ENCODE measurements at regions not wholly inside any gene's neighbourhood (a gene's known extent, or its start where the extent isn't known, plus 50 kb on each side); places are given as distances from the start of the nearest gene placed in this dataset.

DNA sequence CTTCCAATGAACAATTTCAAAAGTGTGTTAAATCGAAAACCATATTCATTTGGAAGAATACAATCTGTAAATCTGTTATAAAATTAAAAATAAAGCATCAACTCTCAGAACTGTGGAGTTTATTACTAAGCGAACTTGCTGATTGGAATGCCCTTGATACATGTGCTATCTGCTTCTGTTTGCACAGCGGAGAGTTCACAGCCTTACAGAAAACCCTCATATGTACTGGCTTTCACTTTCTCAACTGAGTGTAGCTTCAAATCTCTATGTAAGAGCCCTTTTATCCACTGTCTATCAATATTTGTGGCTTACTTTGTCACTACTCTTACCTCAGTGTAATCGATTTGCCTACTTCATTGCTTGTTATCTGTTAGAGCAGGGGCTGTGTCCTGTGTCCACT, 447.4 kb downstream of the C6orf118 start:
- no peak overlapping the region for H3K4me3 Mint-ChIP-seq (ENCODE audit: unreplicated experiment)
- H3K27me3 Mint-ChIP-seq (ENCODE audit: unreplicated experiment) = no peaks in the 10 kb centered on the region
- H3K36me3 Mint-ChIP-seq (ENCODE audit: unreplicated experiment) = no peaks in the 10 kb centered on the region
- H3K27ac Mint-ChIP-seq (ENCODE audit: unreplicated experiment) = no peak overlapping the region
- no peak for DNase-seq (ENCODE audit: extremely low spot score, unreplicated experiment)
- H3K4me1 Mint-ChIP-seq (ENCODE audit: unreplicated experiment) = no peaks in the 10 kb centered on the region
- H3K9me3 Mint-ChIP-seq (ENCODE audit: unreplicated experiment) = peaks cover 8% of the 10 kb centered on the region
- TF ChIP-seq CTCF (IDR thresholded peaks at IDR 0.05) = no peak

GRCh38 chr6:164859816-164860215, 449.6 kb downstream of the C6orf118 start:
- H3K27me3 Mint-ChIP-seq (ENCODE audit: unreplicated experiment) = no peaks in the 10 kb centered on the region
- H3K4me1 Mint-ChIP-seq (ENCODE audit: unreplicated experiment) = no peaks in the 10 kb centered on the region
- no peak overlapping the region for H3K27ac Mint-ChIP-seq (ENCODE audit: unreplicated experiment)
- no peak for DNase-seq (ENCODE audit: extremely low spot score, unreplicated experiment)
- H3K9me3 Mint-ChIP-seq (ENCODE audit: unreplicated experiment) = no peaks in the 10 kb centered on the region
- TF ChIP-seq CTCF (IDR thresholded peaks at IDR 0.05) = no peak
- H3K36me3 Mint-ChIP-seq (ENCODE audit: unreplicated experiment) = no peaks in the 10 kb centered on the region
- H3K4me3 Mint-ChIP-seq (ENCODE audit: unreplicated experiment) = no peak overlapping the region

- no peak overlapping the region for H3K4me3 Mint-ChIP-seq (ENCODE audit: unreplicated experiment)
- H3K27ac Mint-ChIP-seq (ENCODE audit: unreplicated experiment) = no peak overlapping the region
- peaks cover 14% of the 10 kb centered on the region for H3K9me3 Mint-ChIP-seq (ENCODE audit: unreplicated experiment)
- no peaks in the 10 kb centered on the region for H3K36me3 Mint-ChIP-seq (ENCODE audit: unreplicated experiment)
- H3K4me1 Mint-ChIP-seq (ENCODE audit: unreplicated experiment) = no peaks in the 10 kb centered on the region
- no peak for DNase-seq (ENCODE audit: extremely low spot score, unreplicated experiment)
- no peak for TF ChIP-seq CTCF (IDR thresholded peaks at IDR 0.05)
- no peaks in the 10 kb centered on the region for H3K27me3 Mint-ChIP-seq (ENCODE audit: unreplicated experiment)
Observed at GRCh38 chr6:164856138-164856537, 453.3 kb downstream of the C6orf118 start.

DNA sequence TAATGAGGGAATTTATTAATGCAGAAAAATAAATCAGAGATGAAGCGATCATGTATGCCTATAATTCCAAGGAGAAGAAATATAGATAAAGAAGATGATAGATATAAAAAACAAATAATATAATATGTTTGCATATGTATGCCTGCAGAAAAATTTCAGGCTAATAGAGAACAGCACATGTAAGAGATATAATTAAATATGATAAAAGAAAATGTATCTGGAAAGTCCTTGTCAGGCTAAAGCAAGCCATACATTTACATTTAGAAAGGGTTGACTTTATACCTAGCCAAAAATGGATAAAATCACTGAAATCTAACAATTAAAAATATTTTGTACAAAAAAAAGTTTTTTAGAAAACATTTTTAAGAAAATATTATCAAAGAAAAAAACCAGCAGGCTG, 454.1 kb downstream of the C6orf118 start:
- H3K27me3 Mint-ChIP-seq (ENCODE audit: unreplicated experiment) = no peaks in the 10 kb centered on the region
- no peak for TF ChIP-seq CTCF (IDR thresholded peaks at IDR 0.05)
- H3K9me3 Mint-ChIP-seq (ENCODE audit: unreplicated experiment) = peaks cover 14% of the 10 kb centered on the region
- H3K4me1 Mint-ChIP-seq (ENCODE audit: unreplicated experiment) = no peaks in the 10 kb centered on the region
- no peak overlapping the region for H3K27ac Mint-ChIP-seq (ENCODE audit: unreplicated experiment)
- H3K4me3 Mint-ChIP-seq (ENCODE audit: unreplicated experiment) = no peak overlapping the region
- no peak for DNase-seq (ENCODE audit: extremely low spot score, unreplicated experiment)
- no peaks in the 10 kb centered on the region for H3K36me3 Mint-ChIP-seq (ENCODE audit: unreplicated experiment)

DNA sequence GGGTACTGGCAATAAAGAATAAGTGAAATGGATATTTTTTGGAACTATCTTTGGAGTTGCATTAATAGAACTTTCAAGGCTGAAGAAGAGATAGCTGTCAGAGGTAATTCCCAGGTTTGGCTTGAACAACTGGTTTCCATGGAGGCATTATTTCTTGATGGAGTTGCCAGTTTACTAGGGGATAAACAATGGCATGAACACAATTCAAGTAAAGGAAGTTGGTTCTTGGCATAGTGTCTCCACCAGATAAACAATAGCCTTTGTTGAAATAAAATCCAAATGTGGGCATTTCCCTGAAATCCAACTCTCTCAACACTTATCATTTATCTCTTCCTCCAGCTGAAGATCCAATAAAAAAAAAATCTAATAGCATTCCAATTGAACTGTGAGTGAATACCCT, 454.9 kb downstream of the C6orf118 start:
- DNase-seq (ENCODE audit: extremely low spot score, unreplicated experiment) = no peak
- Mint-ChIP-seq H3K27me3 (ENCODE audit: unreplicated experiment) (no peaks in the 10 kb centered on the region), H3K36me3 (ENCODE audit: unreplicated experiment) (no peaks in the 10 kb centered on the region), H3K4me3 (ENCODE audit: unreplicated experiment) (no peak overlapping the region), H3K4me1 (ENCODE audit: unreplicated experiment) (no peaks in the 10 kb centered on the region), H3K9me3 (ENCODE audit: unreplicated experiment) (peaks cover 16% of the 10 kb centered on the region), H3K27ac (ENCODE audit: unreplicated experiment) (no peak overlapping the region)
- TF ChIP-seq CTCF (IDR thresholded peaks at IDR 0.05) = no peak
